Inferior parietal cortex (tissue), 1 donor: ENCODE measurements at regions not wholly inside any gene's neighbourhood (a gene's known extent, or its start where the extent isn't known, plus 50 kb on each side); places are given as distances from the start of the nearest gene placed in this dataset.
A peak's percentile ranks its signal among the peaks of the same experiment; 100 is the strongest.

Source experiments
- DNase-seq: peaks from one replicate; pipeline ENCODE4 v3.0.0-alpha.2; 2016; ENCODE audit errors: extremely low spot score

DNA sequence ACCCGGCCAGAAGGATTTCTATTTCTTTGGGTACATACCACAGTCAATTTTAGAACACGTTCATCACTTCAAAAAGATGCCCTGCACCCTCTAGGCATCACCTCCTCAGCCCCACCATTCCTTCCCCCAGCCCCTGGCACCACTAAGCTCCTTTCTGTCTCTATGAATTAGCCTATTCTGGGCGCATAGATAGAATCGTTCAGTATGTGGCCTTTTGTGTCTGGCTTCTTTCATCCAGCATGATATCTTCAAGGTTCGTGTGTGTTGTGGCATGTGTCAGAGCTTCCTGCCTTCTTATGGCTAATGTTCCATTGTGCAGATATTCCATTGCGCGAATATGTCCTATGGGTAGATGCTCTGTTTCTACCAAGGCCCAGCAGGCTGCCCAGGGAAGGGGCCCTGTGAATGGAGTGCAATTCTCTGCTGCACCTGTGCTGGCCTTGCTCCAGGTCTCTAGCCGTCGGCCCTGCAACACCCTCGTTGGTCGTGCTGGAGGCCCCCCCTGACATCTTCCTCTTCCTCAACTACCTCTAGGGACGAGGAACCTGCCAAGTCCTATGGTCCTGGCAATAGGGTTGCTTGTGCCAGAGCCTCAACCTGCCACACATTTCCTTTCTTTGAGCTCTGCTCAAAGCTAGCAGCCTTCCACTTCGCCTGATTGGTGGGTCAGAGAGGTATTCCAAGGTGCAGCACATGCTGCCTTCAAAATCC, 113.5 kb downstream of the RIPK4 start:
- DNase-seq = no peak

DNA sequence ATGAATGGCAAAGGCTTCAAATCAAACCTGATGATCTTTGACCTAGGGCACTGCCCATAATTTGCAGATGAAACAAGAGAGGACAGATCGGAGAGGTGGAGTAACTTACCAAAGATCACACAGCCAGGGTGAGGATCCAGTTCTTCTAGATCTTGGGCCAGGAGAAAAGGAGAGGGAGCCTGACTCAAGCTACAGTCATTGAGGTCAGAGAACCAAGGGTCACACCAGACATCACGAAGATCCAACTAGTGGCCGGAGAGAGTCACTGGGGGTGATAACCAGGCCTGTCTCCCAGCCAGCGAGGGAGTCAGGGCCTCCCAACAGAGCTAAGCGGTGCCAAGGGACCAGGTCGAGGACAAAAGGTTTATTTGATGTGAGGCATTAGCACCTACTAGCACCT, 115.0 kb downstream of the RIPK4 start:
- DNase-seq = no peak

DNA sequence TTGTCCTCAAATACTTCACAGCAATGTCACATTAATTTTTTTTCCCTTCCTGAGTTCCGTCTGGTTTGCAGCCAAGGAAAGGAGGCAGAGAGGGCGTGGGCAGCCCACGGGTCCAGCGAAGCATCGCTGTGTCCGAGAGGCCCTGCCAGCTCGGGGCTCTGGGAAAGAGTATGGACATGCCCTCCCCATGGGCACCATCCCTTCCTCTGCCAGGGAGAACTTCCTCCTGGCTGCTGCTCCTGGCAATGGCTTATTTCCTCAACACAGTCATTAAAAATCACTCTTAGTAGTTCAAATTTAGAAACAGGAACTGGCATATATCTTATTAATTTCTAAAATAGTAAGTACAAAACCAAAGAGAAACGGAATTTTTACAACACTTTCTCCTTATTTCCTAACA, 115.4 kb downstream of the RIPK4 start:
- DNase-seq = no peak

DNA sequence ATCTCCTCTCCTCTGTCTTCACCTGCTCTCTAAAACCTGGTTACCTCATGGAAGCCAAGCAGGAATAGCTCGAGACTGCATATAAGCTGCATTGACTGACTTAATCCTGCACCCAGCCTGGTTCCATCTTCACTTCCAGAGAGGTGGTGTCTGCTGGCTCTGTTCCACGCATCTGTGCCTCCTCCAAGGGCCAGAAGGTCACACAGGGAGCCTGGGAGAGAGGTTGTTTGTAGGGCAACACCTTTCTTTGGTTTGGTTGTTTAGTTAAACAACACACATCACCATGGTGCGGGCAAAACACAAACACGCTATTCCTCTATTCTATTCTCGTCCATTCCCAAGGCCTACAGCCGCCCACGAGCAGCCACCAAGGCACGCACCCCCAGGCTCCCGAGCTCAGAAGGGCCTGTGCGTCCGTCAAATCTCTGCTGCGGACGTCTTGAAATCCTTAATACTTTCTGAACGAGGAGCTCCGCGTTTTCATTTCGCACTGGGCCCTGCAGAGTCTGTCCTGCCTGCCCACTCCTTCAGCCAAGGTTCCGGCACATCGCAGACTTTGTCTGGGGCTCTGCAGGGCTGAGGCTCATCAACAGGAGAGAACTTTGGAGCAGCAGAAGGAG, 116.2 kb downstream of the RIPK4 start:
- DNase-seq = no peak

DNA sequence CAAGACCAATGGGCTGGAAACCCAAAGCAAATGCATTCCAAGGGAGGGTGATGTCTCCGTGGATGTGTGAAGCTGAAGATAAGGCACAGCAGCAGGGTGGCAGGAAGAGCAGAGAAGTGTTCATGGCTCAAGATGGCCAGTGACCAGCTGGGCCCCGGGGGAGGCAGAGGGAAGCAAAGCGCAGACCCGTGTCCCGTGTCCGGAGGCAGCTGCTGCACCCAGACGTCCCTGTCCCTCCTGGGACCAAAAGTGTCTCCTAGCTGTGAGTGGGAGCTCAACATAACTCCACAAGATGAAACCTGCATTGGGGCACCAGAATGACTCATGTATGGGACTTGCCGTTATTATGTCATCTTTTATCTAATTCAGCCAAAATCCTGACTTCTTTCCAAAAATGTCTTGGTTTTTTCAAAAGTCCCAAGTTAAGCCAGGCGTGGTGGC, 118.2 kb downstream of the RIPK4 start:
- DNase-seq = no peak

DNA sequence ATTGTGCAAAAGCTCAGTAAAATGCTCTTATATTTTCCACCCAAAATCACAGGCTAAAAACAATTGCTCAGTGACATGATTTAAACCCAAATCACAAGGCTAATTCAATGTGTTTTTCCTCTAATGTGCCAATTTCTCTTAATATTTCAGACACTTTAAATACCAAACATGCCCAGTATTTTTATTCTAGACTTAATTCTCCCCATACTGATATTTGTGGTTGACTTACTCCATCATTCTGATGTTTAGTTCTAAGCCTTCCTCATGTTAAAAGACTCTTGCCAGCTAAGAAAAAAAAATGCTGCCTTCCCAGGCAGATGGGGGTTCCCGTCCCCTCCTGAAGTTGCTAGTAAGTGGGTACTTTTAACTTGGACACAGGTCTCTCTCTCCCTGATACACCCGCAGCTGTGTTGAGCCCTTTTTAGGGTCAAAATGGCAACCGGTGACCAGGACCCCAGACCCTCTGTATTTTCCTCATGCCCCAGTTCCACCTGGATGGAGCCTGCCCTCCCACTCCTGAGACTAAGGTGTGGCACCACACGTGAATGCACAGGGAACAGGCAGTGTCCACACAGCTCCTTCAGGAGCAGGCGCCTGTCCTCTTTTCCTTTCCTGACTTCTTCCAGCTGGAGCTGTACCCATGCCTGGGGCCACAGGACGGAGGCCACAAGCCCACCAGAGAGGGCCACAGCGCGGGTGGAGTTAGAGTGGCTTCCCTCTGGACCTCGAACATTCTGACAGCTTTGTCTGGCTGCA, 118.9 kb downstream of the RIPK4 start:
- DNase-seq = no peak

DNA sequence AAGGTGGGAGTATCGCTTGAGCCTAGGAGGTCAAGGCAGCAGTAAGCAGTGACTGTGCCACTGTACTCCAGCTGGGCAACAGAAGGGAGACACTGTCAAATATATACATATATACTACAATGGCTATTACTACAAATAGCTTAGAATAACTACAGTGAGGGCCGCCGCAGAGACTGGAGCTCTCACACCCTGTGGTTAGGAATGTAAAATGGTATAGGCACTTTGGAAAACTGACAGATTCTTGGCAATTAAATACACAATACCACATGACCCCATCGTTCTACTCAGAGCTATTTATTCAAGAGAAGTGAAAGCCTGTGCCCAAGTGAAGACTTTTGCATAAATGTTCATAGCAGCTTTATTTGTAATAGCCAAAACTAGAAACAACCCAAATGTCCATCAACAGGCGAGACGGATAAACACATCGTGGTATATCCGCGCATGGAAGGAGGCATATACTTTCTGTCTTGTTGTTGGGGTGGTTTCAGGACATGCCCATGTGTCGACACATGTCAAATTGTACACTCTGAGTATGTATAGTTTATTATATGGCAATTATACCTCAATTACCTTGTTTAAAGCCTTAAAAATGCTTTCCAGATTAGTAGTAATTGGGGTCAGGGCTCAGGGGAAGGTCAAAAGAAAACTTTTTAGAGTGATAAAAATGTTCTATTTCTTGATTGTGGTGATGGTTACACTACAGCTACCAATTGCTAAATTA, 123.4 kb downstream of the RIPK4 start:
- DNase-seq = no peak

DNA sequence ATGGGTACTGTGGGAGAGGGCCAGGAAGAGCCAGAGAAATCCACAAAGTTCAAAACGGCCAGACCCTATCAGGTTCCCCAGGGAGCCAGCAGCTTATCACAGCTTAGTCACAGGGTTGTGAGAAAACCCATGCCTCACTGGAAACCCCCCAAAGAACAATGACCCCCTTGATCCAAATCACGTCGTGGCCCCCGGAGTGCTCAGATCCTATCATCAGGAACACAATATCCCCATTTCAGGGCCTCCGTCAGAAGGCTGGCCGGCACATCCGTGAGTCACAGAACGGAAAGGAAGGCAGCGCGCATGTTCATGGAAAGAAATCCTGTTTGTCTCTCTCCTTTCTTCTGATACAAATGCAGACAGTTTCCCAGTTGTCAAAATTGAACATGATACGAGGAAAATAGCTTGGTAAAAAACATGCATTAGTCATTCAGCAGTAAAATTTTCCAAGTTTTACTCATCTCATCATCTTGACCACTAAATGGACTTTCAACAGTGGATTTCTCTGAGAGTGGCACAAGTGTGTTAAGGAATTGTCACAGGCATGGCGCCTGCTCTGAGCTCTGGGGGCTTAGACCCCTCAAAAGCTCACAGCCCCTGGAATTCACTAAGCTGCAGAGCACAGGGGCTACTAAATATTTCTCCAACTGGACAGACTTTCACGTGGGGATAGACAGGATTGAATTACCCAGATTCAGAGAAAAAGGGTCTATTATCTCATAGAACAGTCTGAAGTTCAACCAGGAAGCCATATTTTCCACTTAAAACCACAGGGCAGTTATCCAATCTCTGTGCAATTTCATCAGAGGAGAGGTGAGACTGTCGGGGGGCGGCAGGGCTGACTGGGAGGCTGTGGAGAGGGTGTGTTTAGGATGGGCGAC, 124.8 kb downstream of the RIPK4 start:
- DNase-seq = peak; percentile 26

DNA sequence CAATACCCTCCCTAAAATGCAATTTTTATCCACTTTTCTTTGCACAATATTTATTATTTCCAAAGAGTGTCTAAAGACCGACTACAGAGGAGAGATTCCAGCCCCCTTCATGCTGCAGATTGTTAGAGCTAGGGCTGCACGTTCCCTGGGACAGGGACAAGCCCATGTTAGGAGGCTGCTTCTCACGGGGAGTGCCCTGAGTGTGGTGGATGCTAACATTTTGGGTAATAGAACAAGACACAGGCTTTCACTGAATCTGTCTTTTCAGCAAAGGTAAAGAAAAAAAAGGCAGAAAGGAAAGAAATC, 125.4 kb downstream of the RIPK4 start:
- no peak for DNase-seq

DNA sequence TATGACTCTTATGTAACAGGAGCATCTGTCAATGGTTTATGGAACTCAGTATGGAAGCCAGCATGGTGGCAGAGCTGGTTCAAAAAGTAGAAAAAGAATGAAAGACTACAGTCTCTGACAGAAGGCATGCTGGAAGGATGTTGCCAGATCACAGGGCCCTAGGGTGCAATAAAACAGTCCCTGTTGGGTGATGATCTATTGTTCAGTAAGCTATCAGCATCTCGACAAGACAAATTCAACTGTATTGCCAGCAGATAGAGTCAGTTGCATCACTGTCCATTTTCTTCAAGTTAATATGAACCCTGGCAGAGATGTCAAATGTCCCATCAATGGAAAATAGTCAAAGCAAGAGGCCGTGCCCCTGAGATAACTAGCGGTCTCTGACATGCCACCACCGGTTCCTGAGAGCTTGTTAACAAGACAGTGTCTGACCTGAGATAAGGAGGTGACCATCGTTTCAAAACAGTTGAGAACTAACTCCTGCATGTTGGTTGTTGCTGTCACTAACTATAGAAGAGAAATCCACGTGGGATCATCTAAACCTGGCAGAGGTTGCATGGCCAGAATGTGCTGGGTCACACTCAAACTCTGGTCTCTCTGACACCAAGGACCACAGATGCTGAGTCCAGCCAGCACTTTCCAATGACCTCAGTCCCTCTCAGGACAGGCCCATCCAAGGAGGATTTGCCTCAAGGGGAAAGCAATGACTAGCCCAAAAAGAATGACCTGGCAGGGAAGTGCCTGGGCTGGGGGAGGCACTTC, 125.9 kb downstream of the RIPK4 start:
- DNase-seq = peak; percentile 6

DNA sequence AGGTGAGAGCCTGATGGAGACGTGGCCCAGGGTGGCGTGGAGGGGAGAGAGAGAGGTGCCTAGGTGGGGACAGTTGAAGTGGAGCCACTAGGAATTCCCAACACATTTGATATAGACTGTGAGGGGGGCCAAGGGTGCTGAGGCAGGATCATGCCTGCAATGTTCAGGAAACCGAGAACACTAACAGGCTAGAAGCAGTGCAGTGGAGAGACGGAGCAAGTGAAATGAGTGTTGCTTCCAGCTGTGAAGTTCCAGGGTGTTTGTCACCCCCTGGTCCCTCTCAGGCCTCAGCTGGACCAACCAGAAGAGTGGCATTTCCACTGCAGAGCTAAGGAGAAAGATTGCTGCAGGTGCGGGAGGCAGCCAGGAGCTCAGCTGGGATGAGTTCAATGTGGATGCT, 127.1 kb downstream of the RIPK4 start:
- no peak for DNase-seq

DNA sequence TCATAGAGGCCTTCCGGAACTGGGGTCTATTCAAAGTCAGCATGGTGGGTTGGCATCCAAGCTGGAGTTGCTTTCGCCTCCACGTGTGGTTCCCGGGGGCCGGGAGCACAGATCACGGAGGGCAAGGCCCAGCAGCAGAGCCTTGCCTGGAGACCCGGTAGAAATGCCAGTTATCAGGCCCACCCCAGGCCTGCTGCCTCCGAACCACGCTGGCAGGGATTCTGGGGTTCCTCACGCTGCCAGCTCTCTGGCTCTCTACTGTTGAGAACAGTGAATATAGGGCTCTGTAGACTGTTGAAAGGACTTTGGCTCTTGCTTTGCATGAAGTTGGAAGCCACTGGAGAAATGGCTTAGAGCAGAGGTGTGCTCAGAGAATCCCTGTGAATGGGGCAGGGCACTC, 127.5 kb downstream of the RIPK4 start:
- no peak for DNase-seq

DNA sequence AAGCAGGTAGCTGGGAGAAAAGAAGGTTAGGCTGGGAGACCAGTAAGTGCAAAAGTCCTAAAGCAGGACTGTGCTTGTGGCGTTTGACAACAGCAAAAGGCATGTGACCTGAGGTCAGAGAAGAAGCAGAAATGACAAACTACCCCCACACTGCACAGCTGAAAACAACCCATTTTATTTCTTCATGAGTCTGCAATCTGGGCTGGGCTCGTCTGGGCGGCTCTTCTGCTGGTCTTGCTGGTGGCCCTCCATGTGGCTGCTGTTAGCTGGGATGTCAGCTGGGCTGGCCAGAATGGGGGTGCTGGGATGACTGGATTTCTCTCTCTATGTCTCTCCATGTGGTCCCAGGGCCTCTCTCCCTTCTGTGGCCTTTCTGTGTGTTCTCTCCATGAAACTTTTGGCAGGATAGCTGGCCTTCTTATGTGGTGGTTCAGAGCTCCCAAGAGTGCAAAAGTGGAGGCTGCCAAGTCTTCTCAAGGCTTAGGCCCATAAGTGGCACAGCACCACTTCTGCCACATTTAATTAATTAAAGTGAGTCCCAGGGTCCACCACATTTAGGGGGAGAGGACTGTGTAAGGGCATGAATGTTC, 128.6 kb downstream of the RIPK4 start:
- no peak for DNase-seq

DNA sequence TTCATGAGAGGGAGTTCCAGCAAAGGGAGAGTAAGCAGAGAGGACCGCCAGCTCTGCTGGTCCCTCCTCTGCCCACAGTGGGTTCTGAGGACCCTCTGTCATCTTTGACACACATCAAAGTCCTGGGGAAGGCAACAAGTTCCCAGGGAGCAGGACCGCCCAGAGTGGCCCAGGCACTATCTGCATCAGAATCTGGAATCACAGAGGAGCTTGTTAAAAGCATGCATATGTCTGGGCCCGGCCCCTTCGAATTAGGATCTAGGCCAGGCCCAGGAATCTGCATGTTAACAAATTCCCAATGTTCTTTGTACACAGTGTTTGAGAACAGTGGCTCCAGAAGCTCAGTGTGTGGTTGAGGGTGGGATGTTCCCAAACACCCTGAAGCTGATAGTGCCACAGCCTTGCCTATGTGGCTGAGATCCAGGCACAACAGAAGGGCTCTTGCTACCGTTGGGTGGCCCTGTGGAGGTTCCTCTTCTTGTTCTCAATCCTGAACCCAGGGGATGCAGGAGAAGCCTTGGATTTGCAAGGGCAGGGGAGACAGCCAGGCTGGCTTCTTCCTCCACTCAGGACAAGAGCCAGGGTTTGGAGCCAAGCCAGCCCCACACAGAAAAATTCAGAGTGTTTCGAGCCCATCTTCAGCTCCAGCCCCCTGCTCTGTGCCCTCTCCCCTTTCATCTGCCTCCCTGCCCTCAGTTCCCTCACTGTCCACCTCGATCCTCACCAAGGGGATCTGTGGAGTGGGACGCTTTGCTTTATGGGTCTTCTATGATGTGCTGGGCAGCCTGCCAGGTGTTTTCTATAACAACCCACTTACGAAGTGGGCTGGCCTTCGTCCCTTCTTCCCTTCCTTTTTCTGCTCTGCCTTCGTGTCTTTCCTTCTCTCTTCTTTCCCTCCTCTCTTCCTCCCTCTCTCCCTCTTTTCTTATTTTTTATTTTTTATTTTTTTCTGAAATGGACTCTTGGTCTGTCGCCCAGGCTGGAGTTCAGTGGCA, 129.0 kb upstream of the TMPRSS2 start:
- no peak for DNase-seq

DNA sequence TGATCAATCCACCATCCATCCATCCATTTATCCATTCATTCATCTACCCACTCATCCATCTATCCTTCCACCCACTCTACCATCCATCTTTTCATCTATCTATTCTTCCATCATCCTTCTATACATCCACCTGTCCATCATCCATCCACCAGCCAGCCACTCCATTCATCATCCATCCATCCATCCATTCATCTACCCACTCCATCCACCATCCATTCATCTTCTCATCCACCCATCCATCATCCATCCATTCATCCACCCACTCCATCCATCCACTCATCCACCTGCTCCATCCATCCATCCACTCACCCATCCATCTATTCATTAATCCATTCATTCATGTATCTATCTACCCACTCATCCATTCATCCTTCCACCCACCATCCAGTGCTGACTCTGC, 127.9 kb upstream of the TMPRSS2 start:
- no peak for DNase-seq

DNA sequence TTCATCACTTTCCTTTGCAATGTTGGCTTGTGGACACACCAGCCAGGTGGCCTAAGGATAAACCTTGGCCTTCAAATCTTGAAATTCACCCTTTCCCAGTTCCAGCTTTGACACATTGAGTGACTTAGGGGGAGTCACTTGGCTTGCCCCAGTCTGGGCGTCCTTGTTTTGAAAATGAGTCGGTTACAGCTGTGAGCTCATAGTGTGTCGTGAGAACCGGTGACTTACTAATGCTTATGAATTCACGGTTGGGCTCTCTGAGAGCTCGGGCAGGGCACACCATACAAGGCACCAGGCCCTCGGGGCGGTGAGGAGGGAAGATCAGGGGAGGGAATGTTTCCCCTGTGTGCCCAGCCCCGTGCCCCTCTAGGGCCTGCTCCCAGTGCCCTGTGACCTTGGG, 126.9 kb upstream of the TMPRSS2 start:
- DNase-seq = no peak

DNA sequence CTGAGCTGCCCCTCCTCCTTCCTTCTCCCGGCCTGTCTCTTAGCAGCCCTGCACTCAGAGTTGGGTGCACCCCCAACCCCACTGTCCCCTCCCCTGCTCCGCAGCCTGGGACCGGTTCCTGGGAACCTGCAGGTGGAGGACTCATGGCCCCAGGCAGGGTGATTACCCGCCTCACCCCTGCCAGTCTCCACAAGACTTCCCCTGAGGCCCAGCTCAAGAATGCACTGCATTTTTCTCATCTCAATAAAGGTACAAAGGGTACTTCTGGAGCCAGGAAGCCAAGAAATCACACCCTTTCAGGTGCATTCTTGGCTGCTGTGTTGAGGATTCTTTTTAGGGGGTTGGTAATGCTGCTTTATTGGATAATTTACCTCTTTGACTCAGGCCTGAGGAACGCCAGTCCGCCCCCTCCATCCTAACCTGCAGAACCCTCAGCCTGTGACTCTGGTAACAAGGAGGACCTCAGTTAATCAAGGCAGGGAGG, 126.3 kb upstream of the TMPRSS2 start:
- DNase-seq = no peak

DNA sequence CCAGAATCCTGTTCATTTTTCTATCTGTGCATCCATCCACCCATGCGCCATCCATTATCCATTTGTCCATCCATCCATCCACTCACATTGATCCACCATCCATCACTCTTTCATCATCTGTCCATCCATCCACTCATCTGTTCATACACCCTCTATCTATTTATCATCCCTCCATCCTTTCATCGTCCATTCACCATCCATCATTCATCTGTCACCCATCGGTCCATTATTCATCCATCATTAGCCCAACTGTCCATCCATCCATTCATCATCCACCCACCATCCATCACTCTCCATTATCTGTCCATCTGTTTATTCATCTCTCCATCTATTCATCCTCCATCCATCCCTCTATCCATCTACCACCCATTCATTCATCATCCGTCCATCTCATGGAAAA, 125.7 kb upstream of the TMPRSS2 start:
- no peak for DNase-seq
